SU-DHL-6 (cell line): ENCODE measurements at regions not wholly inside any gene's neighbourhood (a gene's known extent, or its start where the extent isn't known, plus 50 kb on each side); places are given as distances from the start of the nearest gene placed in this dataset.

ENCODE experiments used
- H2AFZ ChIP-seq: fragments of 200-600 bp; sonication (generic); 2 replicates; pipeline ENCODE4 v1.6.1; 2014; ENCODE audit warnings: low read depth, mild to moderate bottlenecking, moderate library complexity, mixed read lengths, antibody characterized with exemption, low read length; ENCODE audit not compliant: severe bottlenecking
- H3F3A ChIP-seq: fragments of 200-600 bp; shearing (Covaris generic); 2 replicates; pipeline ENCODE4 v1.6.0; 2016; ENCODE audit warnings: antibody characterized with exemption, mild to moderate bottlenecking; ENCODE audit not compliant: insufficient read depth
- H3K27ac ChIP-seq: fragments of 200-600 bp; sonication (generic); 2 replicates; pipeline ENCODE4 v1.5.1; 2016; ENCODE audit warnings: low read depth, mild to moderate bottlenecking, low read length, moderate library complexity, mixed read lengths
- H3K27me3 ChIP-seq: fragments of 200-600 bp; sonication (generic), shearing (Covaris generic); 2 replicates; pipeline ENCODE4 v1.6.0; 2014; ENCODE audit warnings: mild to moderate bottlenecking, low read length
- H3K36me3 ChIP-seq: fragments of 200-600 bp; sonication (generic); 2 replicates; pipeline ENCODE4 v1.6.1; 2014; ENCODE audit warnings: mild to moderate bottlenecking, low read length, mixed read lengths
- H3K4me2 ChIP-seq: fragments of 300-600, 200-600 bp; shearing (Covaris generic), sonication (generic); 2 replicates; pipeline ENCODE4 v1.6.0; 2014; ENCODE audit warnings: low read length, low read depth, mild to moderate bottlenecking; ENCODE audit not compliant: poor library complexity, severe bottlenecking
- H3K4me3 ChIP-seq: fragments of 200-600 bp; sonication (generic); 2 replicates; pipeline ENCODE4 v1.5.1; 2014; ENCODE audit warnings: antibody characterized with exemption, low read length, mild to moderate bottlenecking, mixed read lengths; ENCODE audit not compliant: insufficient read depth, poor library complexity, severe bottlenecking
- H3K79me2 ChIP-seq: fragments of 200-600 bp; sonication (generic); 2 replicates; pipeline ENCODE4 v1.6.1; 2014; ENCODE audit warnings: mild to moderate bottlenecking, low read length, moderate library complexity; ENCODE audit not compliant: insufficient read depth
- H3K9ac ChIP-seq: fragments of 200-600 bp; sonication (generic); 2 replicates; pipeline ENCODE4 v1.7.0; 2014; ENCODE audit warnings: mild to moderate bottlenecking, low read length
- H3K9me2 ChIP-seq: fragments of 200-600 bp; sonication (generic); replicated peaks from 2 replicates; pipeline ENCODE4 v1.6.1; 2014; ENCODE audit warnings: low read length; ENCODE audit not compliant: insufficient read depth
- H3K9me3 ChIP-seq: fragments of 200-600 bp; sonication (generic); 2 replicates; pipeline ENCODE4 v1.6.1; 2014; ENCODE audit warnings: low read length, mixed read lengths; ENCODE audit not compliant: insufficient read depth
- H4K20me1 ChIP-seq: fragments of 200-600 bp; sonication (generic); 2 replicates; pipeline ENCODE4 v1.6.1; 2014; ENCODE audit warnings: low read depth, mild to moderate bottlenecking, antibody characterized with exemption, low read length, moderate library complexity, mixed read lengths
- EZH2phosphoT487 ChIP-seq: fragments of 200-600 bp; sonication (generic), shearing (Covaris generic); conservative IDR thresholded peaks from 2 replicates; pipeline ENCODE4 v1.6.1; 2018; ENCODE audit warnings: mild to moderate bottlenecking, antibody characterized with exemption, low read length, moderate library complexity, mixed read lengths
- TF ChIP-seq, protein P1 (sequence below): fragments of 200-600 bp; sonication (generic); IDR thresholded peaks from one replicate; pipeline ENCODE4 v1.5.1; 2017; ENCODE audit warnings: antibody characterized with exemption, mild to moderate bottlenecking, low read length, moderate library complexity; ENCODE audit not compliant: insufficient read depth, poor library complexity, severe bottlenecking

DNA sequence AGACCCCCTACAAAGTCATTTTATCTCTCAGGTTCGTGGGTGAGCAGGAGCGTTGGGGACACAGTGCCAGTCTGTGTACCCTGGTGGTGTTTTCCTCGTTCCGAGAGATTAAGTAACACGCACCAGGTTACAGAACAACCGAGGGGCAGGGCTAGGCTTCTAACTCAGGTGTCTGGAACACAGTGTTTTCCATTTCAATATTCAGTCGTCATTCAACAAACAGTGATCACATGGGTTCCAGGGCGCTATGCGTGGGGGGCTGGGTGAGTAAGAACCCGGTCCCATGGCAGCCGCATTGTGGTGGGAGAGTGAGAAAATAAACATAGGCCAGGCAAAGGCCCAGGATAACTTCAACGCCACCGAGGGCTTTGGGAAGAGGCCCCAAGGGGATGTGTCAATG lies 55.9 kb upstream of the RNU6ATAC start:
- H4K20me1 ChIP-seq: no peaks in the 10 kb centered on the region
- H3F3A ChIP-seq: no peaks in the 10 kb centered on the region
- no peak overlapping the region for H3K4me3 ChIP-seq
- H3K36me3 ChIP-seq: no peaks in the 10 kb centered on the region
- H3K27me3 ChIP-seq: no peaks in the 10 kb centered on the region
- TF ChIP-seq EZH2phosphoT487: no peak
- TF ChIP-seq, protein P1, sequence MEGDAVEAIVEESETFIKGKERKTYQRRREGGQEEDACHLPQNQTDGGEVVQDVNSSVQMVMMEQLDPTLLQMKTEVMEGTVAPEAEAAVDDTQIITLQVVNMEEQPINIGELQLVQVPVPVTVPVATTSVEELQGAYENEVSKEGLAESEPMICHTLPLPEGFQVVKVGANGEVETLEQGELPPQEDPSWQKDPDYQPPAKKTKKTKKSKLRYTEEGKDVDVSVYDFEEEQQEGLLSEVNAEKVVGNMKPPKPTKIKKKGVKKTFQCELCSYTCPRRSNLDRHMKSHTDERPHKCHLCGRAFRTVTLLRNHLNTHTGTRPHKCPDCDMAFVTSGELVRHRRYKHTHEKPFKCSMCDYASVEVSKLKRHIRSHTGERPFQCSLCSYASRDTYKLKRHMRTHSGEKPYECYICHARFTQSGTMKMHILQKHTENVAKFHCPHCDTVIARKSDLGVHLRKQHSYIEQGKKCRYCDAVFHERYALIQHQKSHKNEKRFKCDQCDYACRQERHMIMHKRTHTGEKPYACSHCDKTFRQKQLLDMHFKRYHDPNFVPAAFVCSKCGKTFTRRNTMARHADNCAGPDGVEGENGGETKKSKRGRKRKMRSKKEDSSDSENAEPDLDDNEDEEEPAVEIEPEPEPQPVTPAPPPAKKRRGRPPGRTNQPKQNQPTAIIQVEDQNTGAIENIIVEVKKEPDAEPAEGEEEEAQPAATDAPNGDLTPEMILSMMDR: no peak
- no peaks in the 10 kb centered on the region for H3K9me3 ChIP-seq
- no peaks in the 10 kb centered on the region for H3K79me2 ChIP-seq
- no peak overlapping the region for H3K27ac ChIP-seq
- no peak overlapping the region for H3K9ac ChIP-seq
- H3K4me2 ChIP-seq: no peak overlapping the region
- no peaks in the 10 kb centered on the region for H3K9me2 ChIP-seq
- no peak overlapping the region for H2AFZ ChIP-seq

DNA sequence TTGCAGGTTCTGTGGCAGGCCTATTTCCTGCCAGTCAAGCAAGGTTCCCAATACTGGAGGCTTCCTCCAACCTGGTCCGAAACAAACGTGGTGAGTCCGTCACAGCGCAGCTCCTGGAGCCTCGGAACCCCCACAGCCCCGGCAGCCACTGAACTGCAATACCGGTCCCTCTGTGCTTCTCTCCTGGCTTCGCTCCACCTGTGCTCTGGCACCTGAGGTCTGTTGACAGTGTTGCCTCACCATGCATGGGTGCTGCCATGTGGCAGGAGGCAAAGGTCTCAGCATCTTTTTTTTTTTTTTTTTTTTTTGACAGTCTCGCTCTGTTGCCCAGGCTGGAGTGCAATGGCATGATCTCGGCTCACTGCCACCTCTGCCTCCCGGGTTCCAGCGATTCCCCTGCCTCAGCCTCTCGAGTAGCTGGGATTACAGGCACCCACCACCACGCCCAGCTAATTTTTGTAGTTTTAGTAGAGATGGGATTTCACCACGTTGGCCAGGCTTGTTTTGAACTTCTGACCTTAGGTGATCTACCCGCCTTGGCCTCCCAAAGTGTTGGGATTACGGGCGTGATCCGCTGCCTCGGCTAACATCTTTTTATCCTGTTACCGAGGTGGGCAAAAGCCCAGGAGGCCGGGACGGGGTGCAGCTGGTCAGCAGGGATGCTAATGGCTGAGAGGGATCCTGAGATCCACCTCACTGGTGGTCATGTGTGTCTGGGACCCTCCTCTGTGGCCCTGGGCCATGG lies 57.1 kb upstream of the RNU6ATAC start:
- H3K4me3 ChIP-seq: no peak overlapping the region
- no peaks in the 10 kb centered on the region for H3K9me3 ChIP-seq
- no peaks in the 10 kb centered on the region for H3F3A ChIP-seq
- TF ChIP-seq EZH2phosphoT487: no peak
- TF ChIP-seq, protein P1: no peak
- no peak overlapping the region for H3K27ac ChIP-seq
- H4K20me1 ChIP-seq: no peaks in the 10 kb centered on the region
- no peaks in the 10 kb centered on the region for H3K27me3 ChIP-seq
- no peaks in the 10 kb centered on the region for H3K9me2 ChIP-seq
- H3K4me2 ChIP-seq: no peak overlapping the region
- H3K36me3 ChIP-seq: no peaks in the 10 kb centered on the region
- H3K9ac ChIP-seq: no peak overlapping the region
- H2AFZ ChIP-seq: no peak overlapping the region
- H3K79me2 ChIP-seq: no peaks in the 10 kb centered on the region

DNA sequence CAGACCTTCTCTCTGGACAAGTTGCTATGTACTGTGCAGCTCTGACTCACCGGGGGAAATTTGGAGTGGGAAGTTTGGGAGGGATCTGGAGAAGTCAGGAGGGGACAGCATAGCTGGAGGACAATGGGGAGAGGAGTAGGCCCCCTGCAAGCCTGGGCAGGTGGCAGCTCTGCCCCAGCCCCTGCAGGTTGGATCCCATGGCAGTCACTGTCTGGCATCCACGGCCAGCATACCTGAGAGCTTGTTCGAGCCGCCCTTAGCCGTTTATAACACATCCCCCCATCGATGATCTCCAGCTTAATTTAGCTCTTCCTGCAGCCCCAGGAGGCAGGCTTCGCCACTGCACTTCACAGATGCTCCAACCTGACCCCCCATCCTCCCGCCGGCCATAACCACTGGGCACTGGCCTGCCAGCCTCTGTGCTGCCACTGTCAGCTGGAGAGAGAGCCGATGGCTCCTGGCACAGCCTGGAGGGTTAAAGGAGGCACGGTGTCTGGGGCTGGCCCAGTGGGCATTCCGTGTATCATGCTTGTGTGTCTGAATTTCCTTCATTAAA lies 57.7 kb upstream of the RNU6ATAC start:
- Histone ChIP-seq H3F3A (no peaks in the 10 kb centered on the region), H3K79me2 (no peaks in the 10 kb centered on the region), H2AFZ (no peak overlapping the region), H3K27ac (no peak overlapping the region), H3K9me3 (no peaks in the 10 kb centered on the region), H3K9ac (no peak overlapping the region), H4K20me1 (no peaks in the 10 kb centered on the region), H3K36me3 (no peaks in the 10 kb centered on the region), H3K9me2 (no peaks in the 10 kb centered on the region), H3K4me3 (no peak overlapping the region), H3K4me2 (no peak overlapping the region), H3K27me3 (no peaks in the 10 kb centered on the region)
- TF ChIP-seq, protein P1: no peak
- no peak for TF ChIP-seq EZH2phosphoT487
